ENCODE measurements at regions not wholly inside any gene's neighbourhood (a gene's known extent, or its start where the extent isn't known, plus 50 kb on each side); places are given as distances from the start of the nearest gene placed in this dataset.
"Not testable (repeated sequence)": the region's sequence is repeated elsewhere in the genome, so short reads cannot be mapped to it uniquely, and the experiment has no call there.

DNA sequence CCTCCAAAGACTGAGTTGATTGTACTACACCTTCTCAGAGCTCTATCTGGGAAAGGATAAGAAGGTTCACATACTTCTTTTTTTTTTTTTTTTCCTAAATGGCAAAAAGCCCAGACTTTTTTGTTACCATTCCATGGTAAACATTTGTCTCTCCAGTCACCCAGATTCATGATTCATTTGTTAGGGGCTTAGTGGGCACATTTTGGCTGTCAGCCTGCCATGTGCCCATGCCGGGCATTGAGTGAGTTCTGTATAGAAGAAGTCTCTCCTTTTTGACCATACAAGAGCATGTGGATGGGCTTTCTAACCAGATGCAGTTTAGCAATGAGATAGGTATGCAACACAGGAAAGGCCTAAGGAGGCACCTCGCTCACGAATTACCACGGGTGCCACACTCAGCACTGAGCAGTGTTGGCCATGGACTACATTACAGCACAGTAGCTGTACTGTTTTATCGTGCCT is 447.5 kb upstream of the HSF2 start:
- H3K27me3 ChIP-seq = no peaks in the 10 kb centered on the region
- peaks cover 0 to 11% of the 10 kb centered on the region in 2 donors for H3K4me1 ChIP-seq
- no peaks in the 10 kb centered on the region for H3K9me3 ChIP-seq
- intact Hi-C loops (cut with DNase I) = loop anchor here (5.0 kb wide), 2 partner anchors 170 to 520 kb away; no protein-coding TSS in a partner anchor
- peak; percentile 48 to 89 for DNase-seq (ENCODE audit: low spot score in 2 of 2)
- TF ChIP-seq, protein P1, sequence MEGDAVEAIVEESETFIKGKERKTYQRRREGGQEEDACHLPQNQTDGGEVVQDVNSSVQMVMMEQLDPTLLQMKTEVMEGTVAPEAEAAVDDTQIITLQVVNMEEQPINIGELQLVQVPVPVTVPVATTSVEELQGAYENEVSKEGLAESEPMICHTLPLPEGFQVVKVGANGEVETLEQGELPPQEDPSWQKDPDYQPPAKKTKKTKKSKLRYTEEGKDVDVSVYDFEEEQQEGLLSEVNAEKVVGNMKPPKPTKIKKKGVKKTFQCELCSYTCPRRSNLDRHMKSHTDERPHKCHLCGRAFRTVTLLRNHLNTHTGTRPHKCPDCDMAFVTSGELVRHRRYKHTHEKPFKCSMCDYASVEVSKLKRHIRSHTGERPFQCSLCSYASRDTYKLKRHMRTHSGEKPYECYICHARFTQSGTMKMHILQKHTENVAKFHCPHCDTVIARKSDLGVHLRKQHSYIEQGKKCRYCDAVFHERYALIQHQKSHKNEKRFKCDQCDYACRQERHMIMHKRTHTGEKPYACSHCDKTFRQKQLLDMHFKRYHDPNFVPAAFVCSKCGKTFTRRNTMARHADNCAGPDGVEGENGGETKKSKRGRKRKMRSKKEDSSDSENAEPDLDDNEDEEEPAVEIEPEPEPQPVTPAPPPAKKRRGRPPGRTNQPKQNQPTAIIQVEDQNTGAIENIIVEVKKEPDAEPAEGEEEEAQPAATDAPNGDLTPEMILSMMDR (IDR thresholded peaks at IDR 0.05) = no peak
- H3K36me3 ChIP-seq = no peaks in the 10 kb centered on the region
- H3K27ac ChIP-seq = peak overlapping the region; percentile 60 to 81
- no peak overlapping the region for H3K4me3 ChIP-seq

DNA sequence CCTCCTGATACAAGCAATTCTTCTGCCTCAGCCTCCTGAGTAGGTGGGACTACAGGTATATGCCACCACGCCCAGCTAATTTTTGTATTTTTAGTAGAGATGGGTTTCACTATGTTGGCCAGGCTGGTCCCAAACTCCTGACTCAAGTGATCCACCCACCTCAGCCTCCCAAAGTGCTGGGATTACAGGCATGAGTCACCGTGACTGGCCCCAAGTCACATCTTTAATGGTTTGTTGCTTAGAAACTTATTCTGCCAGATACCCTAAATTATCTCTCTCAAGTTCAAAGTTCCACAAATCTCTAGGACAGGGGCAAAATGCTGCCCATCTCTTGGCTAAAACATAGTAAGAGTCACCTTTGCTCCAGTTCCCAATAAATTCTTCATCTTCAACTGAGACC is 444.1 kb upstream of the HSF2 start:
- H3K27ac ChIP-seq; H3K27me3 ChIP-seq; intact Hi-C loops (cut with DNase I); H3K36me3 ChIP-seq; H3K4me3 ChIP-seq; H3K9me3 ChIP-seq; DNase-seq (ENCODE audit: low spot score in 2 of 2): not testable (repeated sequence)
- H3K4me1 ChIP-seq = peaks cover 0 to 11% of the 10 kb centered on the region in 2 donors

DNA sequence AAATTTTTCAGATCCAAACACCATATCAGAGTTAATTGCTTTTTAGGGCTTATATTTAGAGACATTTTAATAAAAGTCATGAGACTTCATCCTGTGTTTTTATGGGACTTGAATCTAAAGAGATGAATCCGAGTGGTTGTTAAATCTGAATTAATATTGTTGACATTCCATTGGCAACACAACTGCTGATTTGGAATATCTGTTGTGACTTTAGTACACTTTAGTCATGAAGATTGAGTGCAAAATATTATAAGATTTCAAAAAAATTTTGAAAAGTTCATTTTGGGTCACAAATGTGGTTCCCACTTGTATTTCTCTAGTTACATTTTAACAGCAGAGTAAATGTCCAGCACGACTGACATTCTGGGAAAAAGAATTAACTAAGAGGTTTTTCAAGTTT is 442.7 kb upstream of the HSF2 start:
- intact Hi-C loops (cut with DNase I) = no loop called here
- H3K27me3 ChIP-seq = no peaks in the 10 kb centered on the region
- H3K4me1 ChIP-seq = peaks cover 0 to 3% of the 10 kb centered on the region in 2 donors
- no peaks in the 10 kb centered on the region for H3K36me3 ChIP-seq
- DNase-seq (ENCODE audit: low spot score in 2 of 2) = no peak
- no peak overlapping the region for H3K4me3 ChIP-seq
- no peak overlapping the region for H3K27ac ChIP-seq
- no peaks in the 10 kb centered on the region for H3K9me3 ChIP-seq
- TF ChIP-seq, protein P1 (IDR thresholded peaks at IDR 0.05) = no peak

DNA sequence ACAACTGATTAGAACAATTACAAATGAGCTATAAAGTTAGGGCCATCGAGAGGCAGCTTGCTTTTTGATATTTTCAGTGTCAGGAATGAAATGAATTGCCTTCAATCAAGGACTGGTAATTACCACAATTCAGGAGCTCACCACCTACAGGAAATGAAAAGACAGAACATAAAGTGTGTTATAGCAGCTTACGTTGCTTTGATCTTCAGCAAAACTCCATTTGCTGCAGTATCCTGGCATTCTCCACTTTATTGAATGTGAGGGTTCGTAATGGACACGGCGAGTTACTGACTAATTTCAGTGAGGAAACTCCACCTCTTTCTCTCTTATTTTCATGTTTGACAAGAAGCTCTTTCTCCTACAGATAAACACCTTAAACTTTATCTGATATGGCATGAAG is 440.0 kb upstream of the HSF2 start:
- no peak for DNase-seq (ENCODE audit: low spot score in 2 of 2)
- H3K4me1 ChIP-seq = no peaks in the 10 kb centered on the region
- TF ChIP-seq, protein P1 (IDR thresholded peaks at IDR 0.05) = no peak
- H3K27ac ChIP-seq = no peak overlapping the region
- H3K36me3 ChIP-seq = no peaks in the 10 kb centered on the region
- H3K9me3 ChIP-seq = no peaks in the 10 kb centered on the region
- no peak overlapping the region for H3K4me3 ChIP-seq
- intact Hi-C loops (cut with DNase I) = no loop called here
- H3K27me3 ChIP-seq = no peaks in the 10 kb centered on the region

- no peaks in the 10 kb centered on the region for H3K36me3 ChIP-seq
Measured at GRCh38 chr6:121961619-121962125, 437.8 kb upstream of the HSF2 start.

GRCh38 chr6:121963826-121964225 is 435.6 kb upstream of the HSF2 start:
- no peak overlapping the region for H3K27ac ChIP-seq
- no peaks in the 10 kb centered on the region for H3K4me1 ChIP-seq
- intact Hi-C loops (cut with DNase I) = no loop called here

More at GRCh38 chr6:121961619-121962125, 437.8 kb upstream of the HSF2 start:
- Histone ChIP-seq H3K27me3 (no peaks in the 10 kb centered on the region), H3K9me3 (peaks cover 0 to 5% of the 10 kb centered on the region in 2 donors), H3K4me3 (no peak overlapping the region), H3K27ac (no peak overlapping the region), H3K4me1 (no peaks in the 10 kb centered on the region)
- intact Hi-C loops (cut with DNase I) = no loop called here
- no peak for DNase-seq (ENCODE audit: low spot score in 2 of 2)
- TF ChIP-seq, protein P1 (IDR thresholded peaks at IDR 0.05) = no peak

More at GRCh38 chr6:121963826-121964225, 435.6 kb upstream of the HSF2 start:
- no peak overlapping the region for H3K4me3 ChIP-seq
- TF ChIP-seq, protein P1 (IDR thresholded peaks at IDR 0.05) = no peak
- peaks cover 0 to 5% of the 10 kb centered on the region in 2 donors for H3K9me3 ChIP-seq
- no peaks in the 10 kb centered on the region for H3K36me3 ChIP-seq
- H3K27me3 ChIP-seq = no peaks in the 10 kb centered on the region
- DNase-seq (ENCODE audit: low spot score in 2 of 2) = no peak

Data from ascending aorta (tissue), 2 donors.